COLO829 (cell line): ENCODE measurements at regions not wholly inside any gene's neighbourhood (a gene's known extent, or its start where the extent isn't known, plus 50 kb on each side); places are given as distances from the start of the nearest gene placed in this dataset.

Experiments used
- DNase-seq: peaks from one replicate; pipeline ENCODE4 v3.0.0; 2012; ENCODE audit warnings: low spot score

DNA sequence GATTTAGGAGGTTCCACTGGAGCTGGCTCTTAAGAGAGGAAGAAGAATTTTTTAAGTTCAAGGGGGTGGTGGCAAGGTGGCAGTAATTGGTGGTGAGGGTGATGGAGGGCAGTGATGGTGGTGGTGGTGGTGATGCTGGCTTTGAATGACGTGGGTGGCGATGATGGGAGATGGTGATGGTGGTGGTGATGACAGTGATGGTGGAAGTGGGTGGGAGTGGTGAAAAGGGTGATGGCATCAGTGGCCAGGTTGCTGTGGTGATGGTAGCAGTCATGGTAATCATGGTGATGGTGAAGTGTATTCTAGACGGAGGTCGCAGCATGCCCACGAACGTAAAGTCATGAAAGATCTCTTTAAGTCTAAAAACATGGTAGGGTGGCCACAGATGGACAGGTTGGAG, 197.3 kb downstream of the PTEN start:
- DNase-seq = no peak

DNA sequence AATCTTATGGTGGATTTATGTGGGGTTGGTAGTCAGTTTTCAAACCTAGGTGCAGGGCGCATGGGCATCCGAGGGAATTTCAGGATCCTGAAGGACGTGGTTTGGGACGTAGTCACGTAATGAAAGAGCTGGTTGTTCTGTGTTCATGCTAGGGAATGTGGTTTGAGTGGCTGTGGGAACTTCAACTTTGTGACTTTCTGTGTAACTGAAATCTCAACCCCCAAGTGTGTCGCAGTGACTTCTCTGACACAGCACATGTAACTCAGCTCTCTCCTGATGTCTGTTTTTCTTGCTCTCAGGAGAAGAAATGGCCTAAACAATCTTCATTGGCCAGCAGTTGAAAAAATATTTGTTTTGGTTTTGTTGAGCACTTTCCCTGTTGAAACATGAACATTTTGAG, 199.0 kb downstream of the PTEN start:
- no peak for DNase-seq

DNA sequence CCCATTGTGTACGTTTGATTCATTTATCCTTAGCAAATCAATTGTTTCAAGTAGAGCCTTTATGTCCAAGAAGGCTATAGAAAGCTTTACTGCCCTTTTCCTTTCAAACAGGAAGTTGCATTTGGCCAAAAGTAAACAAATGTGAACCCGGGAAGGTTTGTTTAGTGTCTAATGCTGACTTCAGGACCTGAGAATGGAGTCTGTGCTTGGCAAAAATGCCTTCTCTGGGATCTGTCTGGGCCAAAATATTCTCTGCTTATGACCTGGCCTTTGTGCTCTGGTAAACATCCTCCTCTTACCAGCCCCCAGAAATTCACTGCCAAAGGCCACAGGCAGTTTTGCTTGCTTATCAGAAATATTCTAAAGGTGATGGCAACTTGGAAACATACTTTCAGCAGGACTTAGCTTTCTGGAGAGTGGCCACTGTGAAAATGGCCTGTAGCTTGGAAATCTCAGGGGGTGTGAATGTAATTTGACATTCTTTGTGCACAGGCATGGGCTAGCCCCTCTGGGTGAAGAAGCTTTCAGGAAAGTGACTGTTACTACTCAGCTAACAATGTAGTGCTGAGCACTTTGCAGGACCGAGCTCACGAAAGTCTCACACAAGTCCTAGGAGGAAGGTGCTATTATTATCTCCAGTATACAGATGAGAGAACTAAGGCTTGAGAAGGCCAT, 199.5 kb downstream of the PTEN start:
- DNase-seq = no peak

- no peak for DNase-seq
Observed at GRCh38 chr10:88063861-88064557, 200.6 kb downstream of the PTEN start.

GRCh38 chr10:88064608-88065382, 201.4 kb downstream of the PTEN start:
- no peak for DNase-seq

DNA sequence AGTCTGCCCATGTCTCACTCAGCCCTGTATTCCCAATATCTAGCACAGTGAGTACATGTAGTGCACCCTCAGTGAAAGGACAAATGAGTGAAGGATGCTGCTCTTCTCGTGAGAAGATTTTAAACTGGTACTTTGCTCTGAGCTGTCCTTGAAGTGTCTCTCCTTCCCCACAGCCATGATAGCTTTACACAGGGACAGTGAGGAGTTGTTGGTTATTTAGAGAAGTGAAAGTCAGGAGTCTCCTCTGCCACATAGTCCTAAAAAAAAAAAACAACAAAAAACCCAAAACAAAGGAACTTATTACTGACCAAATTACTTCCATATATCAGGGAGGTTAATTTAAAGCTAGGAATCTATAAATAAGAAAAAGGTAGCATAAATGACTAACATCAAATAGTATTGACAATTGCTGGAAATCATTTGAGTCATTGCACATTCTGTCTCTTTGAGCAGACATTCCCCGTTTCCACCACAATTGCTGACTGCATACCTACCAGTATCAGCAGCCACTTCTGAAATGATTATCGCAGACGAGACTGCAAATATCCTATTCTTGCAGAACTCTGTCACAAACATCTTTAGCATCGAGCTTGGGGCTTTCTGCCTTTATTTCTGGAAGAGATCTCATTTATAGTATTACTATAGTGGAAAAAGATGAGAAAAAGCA, 202.1 kb downstream of the PTEN start:
- DNase-seq = no peak

DNA sequence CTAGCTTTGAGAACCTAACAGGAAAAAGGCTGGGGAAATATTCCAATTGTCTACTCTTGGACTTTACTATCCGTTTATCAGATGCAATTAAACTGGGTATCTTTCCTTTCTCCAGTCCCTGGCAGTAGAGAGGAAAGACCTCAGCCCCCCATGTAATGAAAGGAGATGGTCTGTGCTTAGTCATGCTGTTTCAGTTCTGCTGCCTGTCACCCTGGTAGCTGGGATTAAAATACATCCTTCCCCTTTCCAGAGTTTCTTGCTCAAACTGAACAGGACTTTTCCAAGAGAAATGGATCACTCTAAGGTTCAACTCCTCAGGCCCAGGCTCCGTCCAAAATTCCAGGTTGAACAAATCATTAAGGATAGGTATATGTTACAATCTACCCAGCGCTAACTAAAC, 202.9 kb downstream of the PTEN start:
- no peak for DNase-seq

DNA sequence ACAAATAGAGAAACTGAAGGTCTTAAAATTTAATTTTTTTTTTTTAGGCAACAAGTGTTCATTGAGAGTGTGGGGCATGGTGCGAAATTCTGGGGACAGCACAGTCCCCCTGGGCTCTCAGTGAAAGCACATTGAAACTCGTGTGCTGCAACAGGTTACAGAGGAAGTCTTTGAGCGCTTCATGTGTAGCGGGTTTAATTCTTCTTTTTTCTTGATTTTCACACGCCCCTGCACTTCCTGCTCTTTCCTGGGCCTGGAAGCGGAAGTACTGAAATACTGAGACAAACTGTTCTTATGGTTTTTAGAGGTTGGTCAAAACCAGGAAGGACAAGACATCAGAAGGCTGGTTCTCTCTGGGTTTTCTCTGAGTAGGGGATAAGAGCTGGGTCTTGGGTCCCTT, 203.5 kb downstream of the PTEN start:
- DNase-seq = no peak

DNA sequence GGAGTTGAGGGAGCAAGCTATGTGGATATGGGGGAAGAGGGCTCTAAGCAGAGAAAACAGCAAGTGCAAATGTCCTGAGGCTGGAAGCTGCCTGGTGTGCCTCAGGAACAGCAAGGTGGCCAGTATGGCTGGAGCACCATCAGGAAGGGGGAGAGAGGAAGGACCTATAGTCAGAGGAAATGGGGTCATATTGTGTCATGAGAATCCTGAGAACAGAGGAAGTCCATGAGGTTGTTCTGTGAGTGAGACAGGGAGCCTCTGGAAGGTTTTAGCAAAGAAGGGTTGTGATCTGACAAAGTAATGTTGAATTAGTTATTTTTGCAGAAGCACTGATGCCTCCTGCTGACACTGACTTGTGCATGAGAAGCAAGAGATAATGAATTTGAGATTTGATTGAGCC, 204.3 kb downstream of the PTEN start:
- no peak for DNase-seq

- no peak for DNase-seq
Observed at GRCh38 chr10:88069338-88069737, 205.9 kb downstream of the PTEN start.

GRCh38 chr10:88070080-88070880, 206.9 kb downstream of the PTEN start:
- DNase-seq = no peak

DNA sequence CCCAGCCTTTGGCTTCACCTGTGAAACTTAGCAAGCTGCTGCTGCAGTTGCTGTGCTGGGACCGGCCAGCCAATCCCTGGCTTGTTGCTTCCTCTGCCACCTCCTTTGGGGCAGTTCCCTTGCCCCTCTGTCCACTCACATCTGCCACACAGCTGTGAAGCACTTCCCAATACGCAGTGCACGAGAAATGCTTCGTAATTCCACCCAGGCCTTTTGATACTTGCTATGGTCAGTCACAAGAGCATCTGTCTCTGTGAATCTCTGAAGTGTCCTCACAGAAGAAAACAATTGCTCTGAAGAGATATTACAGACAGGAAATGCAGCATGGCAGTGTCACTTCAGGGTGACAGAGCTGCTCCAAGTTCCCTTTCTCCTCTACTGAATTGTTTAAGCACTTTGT, 208.5 kb downstream of the PTEN start:
- DNase-seq = no peak

- no peak for DNase-seq
Observed at GRCh38 chr10:88073682-88074081, 210.3 kb downstream of the PTEN start.

DNA sequence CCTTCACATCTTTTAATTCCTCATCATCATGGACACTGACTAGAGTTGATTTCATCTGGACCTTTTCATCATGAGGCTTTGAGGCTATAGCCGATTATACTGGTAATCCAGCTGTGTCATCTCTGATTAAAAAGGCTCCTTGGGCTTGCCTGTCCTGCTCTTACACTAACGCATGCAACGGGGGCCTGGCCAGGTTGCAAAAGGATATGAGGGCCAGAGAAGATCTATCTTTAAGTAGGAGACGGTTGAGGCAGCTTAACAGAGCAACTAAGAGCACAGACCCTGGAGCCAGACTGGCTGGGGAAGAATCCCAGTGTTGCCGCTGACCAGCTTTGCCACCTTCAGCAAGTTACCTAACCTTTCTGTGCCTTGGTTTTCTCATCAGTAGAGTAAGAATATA, 211.5 kb downstream of the PTEN start:
- no peak for DNase-seq

GRCh38 chr10:88076027-88076880, 212.8 kb downstream of the PTEN start:
- DNase-seq = no peak

DNA sequence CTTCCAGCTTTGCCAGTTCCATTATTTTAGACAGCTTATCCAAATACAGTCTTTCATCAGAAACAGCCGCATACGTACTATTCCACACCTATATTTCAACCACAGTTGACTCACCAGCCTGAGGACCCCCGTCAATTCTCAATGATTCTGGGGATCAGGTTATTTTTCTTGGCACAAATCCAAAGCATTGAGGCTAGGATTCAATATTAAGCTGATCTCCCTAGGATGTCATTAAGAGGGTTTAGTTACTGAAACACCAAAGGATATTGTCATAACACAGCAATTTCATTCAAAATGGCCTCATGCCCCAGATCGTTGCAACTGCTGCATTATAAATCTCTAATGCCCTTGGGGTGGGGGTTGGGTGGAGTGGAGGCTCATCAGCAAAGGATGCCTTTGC, 214.6 kb downstream of the PTEN start:
- no peak for DNase-seq

- DNase-seq = no peak
Observed at GRCh38 chr10:88080213-88080612, 216.8 kb downstream of the PTEN start.

DNA sequence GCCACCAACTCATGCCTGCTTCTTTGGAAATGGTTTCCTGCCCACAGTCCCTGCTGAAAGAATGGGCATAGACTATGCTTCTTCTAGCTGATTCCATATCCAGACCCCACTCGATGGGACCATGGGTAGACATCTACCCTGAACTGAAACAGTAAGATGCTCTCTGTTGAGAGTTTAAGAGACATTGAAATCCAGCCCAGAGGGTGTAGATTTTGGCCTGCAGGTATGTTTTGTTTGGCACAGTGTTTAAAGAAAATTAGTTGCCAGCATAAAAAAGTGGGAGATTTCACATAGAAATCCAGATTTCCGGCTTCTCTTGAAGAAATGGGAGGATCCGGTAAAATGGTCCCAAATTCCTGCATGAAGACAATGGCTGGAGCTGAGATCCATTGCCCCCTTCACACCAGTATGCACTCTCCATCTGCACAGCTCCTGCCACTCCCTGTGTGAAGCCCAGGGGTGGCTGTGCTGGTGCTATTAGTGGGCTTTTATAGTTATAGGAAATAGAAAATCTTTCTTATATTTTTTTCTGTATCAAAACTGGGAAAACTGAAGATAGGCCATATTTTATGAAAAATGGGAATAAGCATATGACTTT, 218.1 kb downstream of the PTEN start:
- no peak for DNase-seq

DNA sequence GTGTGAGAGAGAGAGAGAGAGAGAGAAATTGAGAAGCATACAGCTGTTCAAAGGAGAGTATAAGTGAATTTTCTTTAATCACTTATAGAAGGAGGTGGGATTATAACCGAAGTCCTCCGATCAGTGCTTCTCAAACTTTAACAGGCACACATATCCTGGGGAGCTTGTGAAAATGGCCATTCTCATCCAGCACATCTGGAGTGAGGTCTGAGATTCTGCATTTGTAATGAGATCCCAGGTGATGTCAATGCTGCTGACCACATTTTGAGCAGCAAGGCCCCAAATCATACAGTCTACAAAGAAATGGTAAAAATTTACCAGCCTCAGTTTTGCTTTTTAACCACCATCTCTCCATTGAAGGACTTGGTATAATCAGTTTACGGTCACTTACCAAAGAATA, 219.0 kb downstream of the PTEN start:
- DNase-seq = no peak

GRCh38 chr10:88082806-88083596, 219.6 kb downstream of the PTEN start:
- DNase-seq = no peak
